GM19351 (cell line): ENCODE measurements at regions not wholly inside any gene's neighbourhood (a gene's known extent, or its start where the extent isn't known, plus 50 kb on each side); places are given as distances from the start of the nearest gene placed in this dataset.
"Not testable (repeated sequence)": the region's sequence is repeated elsewhere in the genome, so short reads cannot be mapped to it uniquely, and the experiment has no call there.

ENCODE experiments used
- ATAC-seq: cut with Tn5 transposase; IDR thresholded peaks from one replicate; pipeline ENCODE4 v1.9.1; 2021; ENCODE audit warnings: mild to moderate bottlenecking, moderate library complexity; ENCODE audit not compliant: unreplicated experiment

- no peak for ATAC-seq
These were observed 1483.6 kb downstream of the UQCRFS1 start for GRCh38 chr19:27729332-27729731.

DNA sequence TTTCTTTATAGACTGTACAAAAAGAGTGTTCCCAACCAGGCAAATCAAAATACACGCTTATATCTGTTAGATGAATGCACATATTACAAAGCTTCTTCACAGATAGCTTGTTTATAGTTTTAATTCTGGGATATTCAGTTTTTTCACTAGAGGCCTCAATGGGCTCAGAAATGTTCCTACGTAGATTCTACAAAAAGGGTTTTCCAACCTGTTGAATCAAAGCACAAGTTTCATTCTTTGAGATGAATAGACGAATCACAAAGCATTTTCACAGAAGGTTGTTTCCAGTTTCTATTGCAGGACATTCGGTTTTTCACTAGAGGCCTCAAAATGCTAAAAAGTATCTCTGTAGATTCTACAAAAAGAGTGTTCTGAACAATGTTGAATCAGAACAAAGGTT is 1490.3 kb downstream of the UQCRFS1 start:
- no peak for ATAC-seq

DNA sequence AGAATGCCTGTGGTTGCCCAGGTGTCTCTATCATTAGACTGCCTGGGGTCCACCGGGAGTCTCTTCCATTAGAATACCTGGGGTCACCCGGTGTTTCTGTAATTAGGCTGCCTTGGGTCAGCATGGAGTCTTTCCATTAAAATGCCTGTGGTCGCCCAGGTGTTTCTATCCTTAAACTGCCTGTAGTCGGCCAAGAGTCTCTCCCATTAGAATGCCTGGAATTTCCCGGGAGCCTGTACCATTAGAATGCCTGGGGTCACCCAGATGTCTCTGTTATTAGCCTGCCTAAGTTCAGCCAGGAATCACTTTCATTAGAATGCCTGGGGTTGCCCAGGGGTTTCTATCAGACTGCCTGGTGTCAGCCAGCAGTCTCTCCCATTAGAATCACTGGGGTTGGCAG is 1492.8 kb downstream of the UQCRFS1 start:
- no peak for ATAC-seq

GRCh38 chr19:27719034-27719433 is 1493.9 kb downstream of the UQCRFS1 start:
- no peak for ATAC-seq

- no peak for ATAC-seq
These were observed 1494.7 kb downstream of the UQCRFS1 start for GRCh38 chr19:27718234-27718633.

DNA sequence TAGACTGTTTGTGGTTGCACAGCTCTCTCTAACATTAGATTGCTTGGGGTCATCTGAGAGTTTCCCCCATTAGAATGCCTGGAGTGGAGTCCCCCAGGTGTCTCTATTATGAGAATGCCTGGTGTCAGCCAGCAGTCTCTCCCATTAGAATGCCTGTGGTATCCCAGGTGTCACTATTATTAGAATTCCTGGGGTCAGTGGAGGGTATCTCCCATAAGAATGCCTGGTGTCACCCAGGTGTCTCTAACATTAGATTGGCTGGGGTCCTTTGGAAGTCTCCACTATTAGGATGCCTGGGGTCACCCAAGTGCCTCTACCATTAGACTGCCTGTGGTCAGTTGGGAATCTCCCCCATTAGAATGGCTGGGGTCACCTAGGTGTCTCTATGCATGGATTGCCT is 1495.1 kb downstream of the UQCRFS1 start:
- no peak for ATAC-seq

- ATAC-seq, result no peak
These were observed 1496.0 kb downstream of the UQCRFS1 start for GRCh38 chr19:27716922-27717321.

DNA sequence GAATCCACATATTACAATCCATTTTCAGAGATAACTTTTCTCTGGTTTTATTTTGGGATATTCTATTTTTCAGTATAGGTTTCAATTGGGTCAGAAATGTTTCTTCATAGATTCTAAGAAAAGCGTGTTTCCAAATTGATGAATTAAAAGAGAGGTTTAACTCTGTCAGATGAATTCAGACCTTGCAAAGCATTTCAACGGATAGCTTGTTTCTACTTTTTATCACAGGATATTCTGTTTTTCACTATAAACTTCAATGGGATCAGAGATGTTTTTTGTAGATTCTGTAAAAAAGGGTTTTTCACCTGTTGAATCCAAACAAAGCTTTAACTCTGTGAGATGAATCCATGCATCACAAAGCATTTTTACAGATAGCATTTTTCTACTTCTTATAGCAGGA is 1498.1 kb downstream of the UQCRFS1 start:
- ATAC-seq, result no peak

GRCh38 chr19:27709496-27709895 is 1503.5 kb downstream of the UQCRFS1 start:
- no peak for ATAC-seq

DNA sequence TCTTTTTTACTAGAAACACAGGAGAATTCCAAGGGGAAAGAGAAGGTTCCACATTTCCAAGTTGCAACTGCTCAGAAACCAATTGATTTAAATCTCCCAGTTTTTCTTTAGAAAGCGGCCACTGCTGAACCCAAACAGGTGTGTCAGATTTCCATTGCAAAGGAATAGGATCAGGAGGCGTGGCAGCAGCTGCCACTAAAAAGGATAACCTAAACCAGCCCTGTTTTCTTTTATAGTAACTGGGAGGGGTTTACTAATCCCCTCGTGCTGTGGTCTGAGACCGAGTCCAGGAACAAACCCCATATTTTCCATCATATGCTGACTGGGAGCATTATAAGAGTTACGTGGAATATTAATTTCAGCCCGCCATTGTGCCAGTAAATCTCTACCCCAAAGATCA is 1504.0 kb downstream of the UQCRFS1 start:
- not testable (repeated sequence) for ATAC-seq

GRCh38 chr19:27707026-27707425 is 1505.9 kb downstream of the UQCRFS1 start:
- ATAC-seq, result not testable (repeated sequence)

GRCh38 chr19:27705896-27706295 is 1507.1 kb downstream of the UQCRFS1 start:
- no peak for ATAC-seq

- no peak for ATAC-seq
These were observed 1518.4 kb downstream of the UQCRFS1 start for GRCh38 chr19:27694361-27695055.

GRCh38 chr19:27691991-27692390 is 1521.0 kb downstream of the UQCRFS1 start:
- ATAC-seq, result no peak

- ATAC-seq, result no peak
These were observed 1523.2 kb downstream of the UQCRFS1 start for GRCh38 chr19:27689734-27690241.

DNA sequence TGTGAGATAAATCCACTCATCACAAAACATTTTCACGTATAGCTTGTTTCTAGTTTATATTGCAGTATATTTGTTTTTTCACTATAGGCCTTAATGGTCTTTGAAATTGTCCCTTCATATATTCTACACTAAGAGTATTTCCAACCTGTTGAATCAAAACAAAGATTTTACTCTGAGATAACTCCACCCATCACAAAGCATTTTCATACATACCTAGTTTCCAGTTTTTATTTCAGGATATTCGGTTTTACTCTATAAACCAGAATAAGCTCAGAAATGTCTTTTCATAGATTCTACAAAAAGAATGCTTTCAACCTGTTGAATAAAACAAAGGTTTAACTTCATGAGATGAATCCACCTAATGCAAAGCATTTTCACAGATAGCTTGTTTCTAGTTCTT is 1528.7 kb downstream of the UQCRFS1 start:
- no peak for ATAC-seq

GRCh38 chr19:27681972-27682371 is 1531.0 kb downstream of the UQCRFS1 start:
- ATAC-seq, result no peak

DNA sequence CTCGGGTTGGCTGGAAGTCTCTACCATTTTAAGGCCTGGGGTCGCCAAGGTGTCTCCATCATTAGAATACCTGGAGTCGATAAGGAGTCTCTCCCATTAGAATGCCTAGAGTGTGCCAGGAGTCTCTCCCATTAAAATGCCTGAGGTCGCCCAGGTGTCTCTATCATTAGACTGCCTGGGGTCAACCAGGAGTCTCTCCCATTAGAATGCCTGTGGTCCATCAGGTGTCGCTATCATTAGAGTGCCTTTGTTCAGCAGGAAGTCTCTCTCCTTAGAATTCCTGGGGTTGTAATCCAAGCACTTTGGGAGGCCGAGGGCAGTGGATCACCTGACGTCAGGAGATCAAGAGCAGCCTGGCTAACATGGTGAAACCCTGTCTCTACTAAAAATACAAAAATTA is 1533.0 kb downstream of the UQCRFS1 start:
- no peak for ATAC-seq

DNA sequence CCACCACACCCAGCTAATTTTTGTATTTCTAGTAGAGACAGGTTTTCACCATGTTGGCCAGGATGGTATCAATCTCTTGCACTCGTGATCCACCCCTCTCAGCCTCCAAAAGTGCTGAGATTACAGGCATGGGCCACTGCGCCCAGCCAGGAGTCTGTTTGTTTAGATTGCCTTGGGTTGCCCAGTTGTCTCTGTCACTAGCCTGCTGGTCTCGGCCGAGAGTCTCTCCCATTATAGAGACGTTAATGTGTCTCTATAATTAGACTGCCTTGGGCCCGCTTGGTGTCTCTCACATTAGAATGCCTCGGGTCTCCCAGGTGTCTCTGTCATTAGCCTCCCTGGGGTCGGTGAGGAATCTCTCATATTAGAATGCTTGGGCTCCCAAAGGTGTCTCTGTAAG is 1533.6 kb downstream of the UQCRFS1 start:
- ATAC-seq, result no peak

DNA sequence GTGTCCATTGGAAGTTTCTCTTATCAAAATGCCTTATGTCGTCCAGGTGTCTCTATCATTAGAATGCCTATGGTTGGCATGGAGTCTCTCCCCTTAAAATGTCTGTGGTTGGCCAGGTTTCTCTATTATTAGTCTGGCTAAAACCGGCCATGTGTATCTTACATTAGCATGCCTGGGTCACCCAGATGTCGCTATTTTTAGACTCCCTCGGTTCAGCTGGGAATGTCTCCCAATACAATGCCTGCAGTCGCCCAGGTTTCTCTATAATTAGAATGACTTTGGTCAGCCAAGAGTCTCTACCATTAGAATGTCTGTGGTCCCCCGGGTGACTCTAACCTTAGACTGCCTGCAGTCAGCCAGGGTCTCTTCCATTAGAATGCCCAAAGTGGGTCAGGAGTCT is 1536.1 kb downstream of the UQCRFS1 start:
- no peak for ATAC-seq

GRCh38 chr19:27676334-27676733 is 1536.6 kb downstream of the UQCRFS1 start:
- ATAC-seq, result no peak

DNA sequence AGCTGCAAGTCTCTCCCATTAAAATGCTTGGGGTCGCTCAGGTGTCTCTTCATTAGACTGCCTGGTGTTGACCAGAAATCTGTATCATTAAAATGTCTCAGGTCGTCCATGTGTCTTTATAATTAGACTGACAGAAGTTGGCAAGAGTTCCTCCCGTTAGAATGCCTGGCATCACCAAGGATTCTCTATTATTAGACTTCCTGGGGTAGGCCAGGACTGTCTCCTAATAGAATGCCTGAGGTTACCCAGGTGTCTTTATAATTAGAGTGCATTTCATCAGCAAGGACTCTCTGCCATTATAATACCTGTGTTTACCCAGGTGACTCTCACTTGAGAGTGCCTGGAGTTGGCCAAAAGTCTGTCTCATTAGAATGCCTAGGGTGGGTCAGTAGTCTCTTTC is 1537.2 kb downstream of the UQCRFS1 start:
- no peak for ATAC-seq

- ATAC-seq, result no peak
These were observed 1538.2 kb downstream of the UQCRFS1 start for GRCh38 chr19:27674701-27675100.
